Renal pelvis (tissue), 1 donor: ENCODE measurements at regions not wholly inside any gene's neighbourhood (a gene's known extent, or its start where the extent isn't known, plus 50 kb on each side); places are given as distances from the start of the nearest gene placed in this dataset.
"Not testable (repeated sequence)": the region's sequence is repeated elsewhere in the genome, so short reads cannot be mapped to it uniquely, and the experiment has no call there.

ENCODE experiments used
- DNase-seq: peaks from one replicate; pipeline ENCODE4 v3.0.0-alpha.2; 2013

GRCh38 chr10:107542607-107543006 lies 378.1 kb upstream of the SORCS1 start:
- no peak for DNase-seq

- no peak for DNase-seq
These were observed 377.5 kb upstream of the SORCS1 start for GRCh38 chr10:107542016-107542415.

- no peak for DNase-seq
These were observed 376.5 kb upstream of the SORCS1 start for GRCh38 chr10:107540981-107541380.

GRCh38 chr10:107529350-107529749 lies 364.8 kb upstream of the SORCS1 start:
- no peak for DNase-seq

GRCh38 chr10:107520348-107520747 lies 355.8 kb upstream of the SORCS1 start:
- no peak for DNase-seq

- DNase-seq, result no peak
These were observed 353.3 kb upstream of the SORCS1 start for GRCh38 chr10:107517811-107518210.

GRCh38 chr10:107516349-107516748 lies 351.8 kb upstream of the SORCS1 start:
- DNase-seq, result no peak

GRCh38 chr10:107504011-107504410 lies 339.5 kb upstream of the SORCS1 start:
- DNase-seq, result not testable (repeated sequence)

GRCh38 chr10:107502229-107502985 lies 337.9 kb upstream of the SORCS1 start:
- no peak for DNase-seq

- no peak for DNase-seq
These were observed 334.5 kb upstream of the SORCS1 start for GRCh38 chr10:107498983-107499382.

- DNase-seq, result no peak
These were observed 332.5 kb upstream of the SORCS1 start for GRCh38 chr10:107497024-107497423.

GRCh38 chr10:107496594-107496993 lies 332.1 kb upstream of the SORCS1 start:
- DNase-seq, result no peak

- DNase-seq, result no peak
These were observed 327.9 kb upstream of the SORCS1 start for GRCh38 chr10:107492389-107492788.

GRCh38 chr10:107490389-107490788 lies 325.9 kb upstream of the SORCS1 start:
- no peak for DNase-seq

- no peak for DNase-seq
These were observed 322.8 kb upstream of the SORCS1 start for GRCh38 chr10:107487284-107487683.

GRCh38 chr10:107485019-107485418 lies 320.5 kb upstream of the SORCS1 start:
- DNase-seq, result no peak

GRCh38 chr10:107481881-107482280 lies 317.4 kb upstream of the SORCS1 start:
- no peak for DNase-seq

- no peak for DNase-seq
These were observed 316.7 kb upstream of the SORCS1 start for GRCh38 chr10:107481224-107481623.

GRCh38 chr10:107480781-107481180 lies 316.3 kb upstream of the SORCS1 start:
- DNase-seq, result no peak

- no peak for DNase-seq
These were observed 312.8 kb upstream of the SORCS1 start for GRCh38 chr10:107477266-107477665.

GRCh38 chr10:107476408-107476807 lies 311.9 kb upstream of the SORCS1 start:
- DNase-seq, result no peak

GRCh38 chr10:107474650-107475049 lies 310.1 kb upstream of the SORCS1 start:
- DNase-seq, result no peak

- DNase-seq, result no peak
These were observed 308.7 kb upstream of the SORCS1 start for GRCh38 chr10:107473225-107473624.

GRCh38 chr10:107471911-107472310 lies 307.4 kb upstream of the SORCS1 start:
- DNase-seq, result no peak
